K562 (cell line): ENCODE measurements at regions not wholly inside any gene's neighbourhood (a gene's known extent, or its start where the extent isn't known, plus 50 kb on each side); places are given as distances from the start of the nearest gene placed in this dataset.

ENCODE experiments used
- ATAC-seq: fragments of 200-7000 bp; cut with Tn5 transposase; 3 replicates; pipeline ENCODE4 v1.9.1; 2020; ENCODE audit warnings: moderate library complexity
- BruUV-seq: library from RNA; stranded (reverse); fragments of 400-500 nt; replicated peaks from 2 replicates; lab custom pipeline; 2021; lab: Mats Ljungman, UMichigan
- CTCF ChIA-PET: fragments of 300-600 bp; formaldehyde crosslinking; extraction: SDS; loops from one replicate; lab custom pipeline; 2021; ENCODE audit warnings: low intra/inter-chr PET ratio; lab: Yijun Ruan, JAX
- POLR2A ChIA-PET: fragments of 300-600, 350-650 bp; sonication (Branson Sonifier 250); formaldehyde crosslinking; extraction: SDS; loops from one replicate; lab custom pipeline; 2021; ENCODE audit warnings: antibody characterized with exemption, inconsistent platforms; lab: Yijun Ruan, JAX
- DNase-seq, 4 experiments: peaks; one replicate each; pipeline versions ENCODE4 v3.0.0 to v3.0.0-alpha.2; 2011 to 2018; ENCODE audit warnings: low spot score in 3 of 4, mixed read lengths in 3 of 4; ENCODE audit errors: extremely low read depth in 1 of 4
- FAIRE-seq: peaks from 2 replicates; lab custom pipeline; 2011; peaks lifted over from hg19 to GRCh38; lab: Jason Lieb, UNC
- H2AFZ ChIP-seq: 2 replicates; pipeline ENCODE4 v1.6.0; 2011; ENCODE audit warnings: low read depth, low read length, control low read depth, inconsistent platforms
- H3K27ac ChIP-seq: fragments of 200-600 bp; 3 replicates; pipeline ENCODE4 v1.8.0; 2011; ENCODE audit warnings: low read depth, mild to moderate bottlenecking, control low read depth, inconsistent platforms, low read length, moderate library complexity, mixed read lengths; ENCODE audit errors: extremely low read depth
- H3K27me3 ChIP-seq, 2 experiments: fragments of 300-600 bp in 1 of 2; 2 replicates in 1 of 2; 3 replicates in 1 of 2; pipeline versions ENCODE4 v1.6.0 to v1.8.0; 2011; ENCODE audit warnings: inconsistent platforms in 2 of 2, low read length in 2 of 2, mild to moderate bottlenecking in 1 of 2, mixed read lengths in 1 of 2, moderate library complexity in 1 of 2; ENCODE audit not compliant: control insufficient read depth in 2 of 2, insufficient read depth in 2 of 2
- H3K36me3 ChIP-seq: fragments of 300-600 bp; 3 replicates; pipeline ENCODE4 v1.8.0; 2011; ENCODE audit warnings: mild to moderate bottlenecking, low read length, inconsistent platforms; ENCODE audit not compliant: control insufficient read depth, insufficient read depth
- H3K4me1 ChIP-seq, 2 experiments: fragments of 200-600 bp in 1 of 2; replicated peaks in 1 of 2; 2 replicates in 1 of 2; 3 replicates in 1 of 2; pipeline versions ENCODE4 v1.5.1 to v1.8.0; 2011; ENCODE audit warnings: inconsistent platforms in 2 of 2, low read length in 2 of 2, mild to moderate bottlenecking in 1 of 2, mixed read lengths in 1 of 2, moderate library complexity in 1 of 2; ENCODE audit not compliant: control insufficient read depth in 2 of 2, insufficient read depth in 2 of 2
- H3K4me2 ChIP-seq: 2 replicates; pipeline ENCODE4 v1.6.1; 2011; ENCODE audit warnings: low read length, control low read depth, inconsistent platforms, mixed read lengths; ENCODE audit not compliant: insufficient read depth
- H3K4me3 ChIP-seq: fragments of 200-600 bp; sonication (generic), shearing (Covaris generic); 2 replicates; pipeline ENCODE4 v1.5.1; 2016; ENCODE audit warnings: control low read depth, inconsistent platforms
- H3K79me2 ChIP-seq: fragments of 200-600 bp; 3 replicates; pipeline ENCODE4 v1.8.0; 2011; ENCODE audit warnings: low read length, inconsistent platforms; ENCODE audit not compliant: control insufficient read depth, insufficient read depth
- H3K9ac ChIP-seq, 2 experiments: 2 replicates each; pipeline versions ENCODE4 v1.6.0 to v1.6.1; 2011; ENCODE audit warnings: low read depth in 2 of 2, low read length in 2 of 2, control low read depth in 1 of 2, inconsistent platforms in 1 of 2, mild to moderate bottlenecking in 1 of 2, mixed read lengths in 1 of 2; ENCODE audit not compliant: insufficient read depth in 1 of 2
- H3K9me1 ChIP-seq: one replicate; pipeline ENCODE4 v1.6.0; 2011; ENCODE audit warnings: inconsistent platforms, mild to moderate bottlenecking, low read length, moderate library complexity; ENCODE audit not compliant: control insufficient read depth, insufficient read depth
- H3K9me3 ChIP-seq: replicated peaks from 2 replicates; pipeline ENCODE4 v1.5.1; 2011; ENCODE audit warnings: low read depth, low read length, inconsistent platforms; ENCODE audit not compliant: control insufficient read depth, insufficient read depth
- H4K20me1 ChIP-seq: replicated peaks from 2 replicates; pipeline ENCODE4 v1.6.1; 2011; ENCODE audit warnings: low read length, inconsistent platforms, mixed read lengths; ENCODE audit not compliant: control insufficient read depth, insufficient read depth
- BACH1 ChIP-seq: fragments of 200-800 bp; sonication (Bioruptor generic); IDR thresholded peaks from 2 replicates; pipeline ENCODE4 v1.6.1; 2016; ENCODE audit warnings: missing genetic modification characterization, missing compliant biosample characterization
- CHD1 ChIP-seq: fragments of 200-600 bp; sonication (generic); IDR thresholded peaks from one replicate; pipeline ENCODE4 v1.6.1; 2012; ENCODE audit warnings: mild to moderate bottlenecking, moderate library complexity, low read length, inconsistent platforms
- DNMT1 ChIP-seq: fragments of 450-650 bp; IDR thresholded peaks from 2 replicates; pipeline ENCODE4 v1.6.1; 2016; ENCODE audit warnings: antibody characterized with exemption, mild to moderate bottlenecking
- EHMT2 ChIP-seq: fragments of 450-650 bp; IDR thresholded peaks from 2 replicates; pipeline ENCODE4 v1.6.1; 2018; ENCODE audit warnings: antibody characterized with exemption
- GTF2E2 ChIP-seq: fragments of 200-800 bp; sonication (Bioruptor generic); IDR thresholded peaks from 2 replicates; pipeline ENCODE4 v1.6.1; 2016; ENCODE audit warnings: missing genetic modification characterization, missing compliant biosample characterization
- HNRNPK ChIP-seq: fragments of 200-400 bp; formaldehyde crosslinking; IDR thresholded peaks from one replicate; pipeline ENCODE4 v1.6.1; 2018; ENCODE audit warnings: mild to moderate bottlenecking, low read depth, low read length; ENCODE audit not compliant: poor library complexity, severe bottlenecking
- HNRNPUL1 ChIP-seq: fragments of 200-400 bp; formaldehyde crosslinking; IDR thresholded peaks from 2 replicates; pipeline ENCODE4 v1.6.1; 2017; ENCODE audit warnings: low read length
- KAT2B ChIP-seq: IDR thresholded peaks from one replicate; pipeline ENCODE4 v1.6.1; 2012; ENCODE audit warnings: low read depth, mild to moderate bottlenecking, control low read depth, inconsistent platforms, low read length, moderate library complexity
- L3MBTL2 ChIP-seq: fragments of 450-650 bp; IDR thresholded peaks from 2 replicates; pipeline ENCODE4 v1.6.1; 2016; ENCODE audit warnings: mild to moderate bottlenecking, moderate library complexity
- LEF1 ChIP-seq: fragments of 450-650 bp; IDR thresholded peaks from 2 replicates; pipeline ENCODE4 v1.6.1; 2016; ENCODE audit warnings: mild to moderate bottlenecking
- MAFF ChIP-seq: IDR thresholded peaks from 2 replicates; pipeline ENCODE4 v1.6.1; 2012; ENCODE audit warnings: low read length, improper control_type of control experiment
- MAFK ChIP-seq: IDR thresholded peaks from 2 replicates; pipeline ENCODE4 v1.6.1; 2011; ENCODE audit warnings: low read length, improper control_type of control experiment
- ZBTB33 ChIP-seq: sonication (generic); formaldehyde crosslinking; IDR thresholded peaks from 2 replicates; pipeline ENCODE4 v1.8.1; 2023; ENCODE audit warnings: mild to moderate bottlenecking, missing genetic modification reagents
- ZNF316 ChIP-seq: fragments of 450-650 bp; IDR thresholded peaks from 2 replicates; pipeline ENCODE4 v1.6.1; 2016
- ZNF395 ChIP-seq: fragments of 200-800 bp; sonication (Bioruptor generic); IDR thresholded peaks from 2 replicates; pipeline ENCODE4 v1.6.1; 2017; ENCODE audit warnings: missing genetic modification characterization, missing compliant biosample characterization
- ZNF644 ChIP-seq: fragments of 200-800 bp; sonication (Bioruptor generic); IDR thresholded peaks from 2 replicates; pipeline ENCODE4 v1.6.1; 2016; ENCODE audit warnings: low read depth, missing genetic modification characterization, missing compliant biosample characterization
- in situ Hi-C: fragments of 300-500 bp; cut with MboI; formaldehyde crosslinking; loops from 4 replicates; pipeline ENCODE4 v1.15.0; 2018; ENCODE audit warnings: inconsistent platforms, mixed read lengths
- intact Hi-C: fragments of 100-400 bp; cut with micrococcal nuclease; formaldehyde crosslinking; loops from 2 replicates; pipeline ENCODE4 v1.14.2; 2022
- TF ChIP-seq, protein P1 (sequence below): fragments of 450-650 bp; IDR thresholded peaks from 2 replicates; pipeline ENCODE4 v1.7.0; 2016; ENCODE audit warnings: borderline replicate concordance
- TF ChIP-seq, protein P2 (sequence below): fragments of 450-650 bp; conservative IDR thresholded peaks from 2 replicates; pipeline ENCODE4 v1.6.1; 2016; ENCODE audit warnings: missing genetic modification characterization, low read depth, mild to moderate bottlenecking, control low read depth, missing compliant biosample characterization

DNA sequence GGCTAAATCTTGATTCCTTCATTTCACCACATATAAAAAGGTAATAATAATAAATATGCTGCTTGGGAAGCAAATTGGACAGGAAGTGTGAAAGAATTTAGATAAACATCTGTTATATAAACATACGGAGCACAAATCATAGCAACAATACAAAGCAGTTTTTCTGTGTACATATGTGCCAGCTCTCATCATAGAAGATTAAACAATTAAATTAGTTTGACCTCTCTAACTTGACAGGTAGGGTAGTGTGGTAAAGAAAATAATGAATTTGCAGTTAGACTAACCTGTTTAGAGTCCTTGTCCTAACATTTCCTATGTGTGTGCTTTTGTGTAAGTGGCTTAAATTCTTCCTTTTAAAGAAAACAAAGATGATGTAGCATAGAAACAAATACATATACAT is 995.7 kb upstream of the TENM4 start (continued):
- TF ChIP-seq, protein P1, sequence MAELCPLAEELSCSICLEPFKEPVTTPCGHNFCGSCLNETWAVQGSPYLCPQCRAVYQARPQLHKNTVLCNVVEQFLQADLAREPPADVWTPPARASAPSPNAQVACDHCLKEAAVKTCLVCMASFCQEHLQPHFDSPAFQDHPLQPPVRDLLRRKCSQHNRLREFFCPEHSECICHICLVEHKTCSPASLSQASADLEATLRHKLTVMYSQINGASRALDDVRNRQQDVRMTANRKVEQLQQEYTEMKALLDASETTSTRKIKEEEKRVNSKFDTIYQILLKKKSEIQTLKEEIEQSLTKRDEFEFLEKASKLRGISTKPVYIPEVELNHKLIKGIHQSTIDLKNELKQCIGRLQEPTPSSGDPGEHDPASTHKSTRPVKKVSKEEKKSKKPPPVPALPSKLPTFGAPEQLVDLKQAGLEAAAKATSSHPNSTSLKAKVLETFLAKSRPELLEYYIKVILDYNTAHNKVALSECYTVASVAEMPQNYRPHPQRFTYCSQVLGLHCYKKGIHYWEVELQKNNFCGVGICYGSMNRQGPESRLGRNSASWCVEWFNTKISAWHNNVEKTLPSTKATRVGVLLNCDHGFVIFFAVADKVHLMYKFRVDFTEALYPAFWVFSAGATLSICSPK, result no peak
- TF ChIP-seq, protein P2, sequence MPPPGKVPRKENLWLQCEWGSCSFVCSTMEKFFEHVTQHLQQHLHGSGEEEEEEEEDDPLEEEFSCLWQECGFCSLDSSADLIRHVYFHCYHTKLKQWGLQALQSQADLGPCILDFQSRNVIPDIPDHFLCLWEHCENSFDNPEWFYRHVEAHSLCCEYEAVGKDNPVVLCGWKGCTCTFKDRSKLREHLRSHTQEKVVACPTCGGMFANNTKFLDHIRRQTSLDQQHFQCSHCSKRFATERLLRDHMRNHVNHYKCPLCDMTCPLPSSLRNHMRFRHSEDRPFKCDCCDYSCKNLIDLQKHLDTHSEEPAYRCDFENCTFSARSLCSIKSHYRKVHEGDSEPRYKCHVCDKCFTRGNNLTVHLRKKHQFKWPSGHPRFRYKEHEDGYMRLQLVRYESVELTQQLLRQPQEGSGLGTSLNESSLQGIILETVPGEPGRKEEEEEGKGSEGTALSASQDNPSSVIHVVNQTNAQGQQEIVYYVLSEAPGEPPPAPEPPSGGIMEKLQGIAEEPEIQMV (tag), result no peak
- TF ChIP-seq KAT2B (no peak), HNRNPUL1 (no peak), CHD1 (no peak)

GRCh38 chr11:80435345-80435744 is 994.5 kb upstream of the TENM4 start:
- H3K9me3 ChIP-seq, result no peaks in the 10 kb centered on the region
- H3K4me3 ChIP-seq, result no peak overlapping the region
- no TSS peak for BruUV-seq
- H3K9ac ChIP-seq, result no peak overlapping the region
- no peaks in the 10 kb centered on the region for H3K4me1 ChIP-seq
- no peak overlapping the region for H3K27ac ChIP-seq
- POLR2A ChIA-PET, result no interaction called here
- no peak for FAIRE-seq
- no peaks in the 10 kb centered on the region for H3K9me1 ChIP-seq
- in situ Hi-C loops (no loop called here), intact Hi-C loops (no loop called here)
- no peaks in the 10 kb centered on the region for H3K79me2 ChIP-seq
- H3K4me2 ChIP-seq, result no peak overlapping the region
- no peaks in the 10 kb centered on the region for H4K20me1 ChIP-seq
- H3K36me3 ChIP-seq, result no peaks in the 10 kb centered on the region
- no peak overlapping the region for H2AFZ ChIP-seq
- ATAC-seq, result no peak
- H3K27me3 ChIP-seq, result no peaks in the 10 kb centered on the region
- peak; percentile 24; the same call in 1 of the 2 replicates for TF ChIP-seq MAFK
- no peak for TF ChIP-seq ZNF644 (tag)
- TF ChIP-seq BACH1 (tag), result no peak
- TF ChIP-seq HNRNPK, result no peak
- TF ChIP-seq EHMT2, result no peak
- 0 out of 2 replicates have a peak, but pooled peaks have one; percentile 9 for TF ChIP-seq MAFF
- no peak for TF ChIP-seq LEF1
- TF ChIP-seq DNMT1, result no peak
- no peak for TF ChIP-seq ZBTB33 (CRISPR knock-in tag)
- no peak for TF ChIP-seq GTF2E2
- TF ChIP-seq ZNF316, result peak; percentile 21; the same call in 1 of the 2 replicates
- TF ChIP-seq ZNF395 (CRISPR knock-in tag), result no peak
- TF ChIP-seq L3MBTL2, result no peak
- TF ChIP-seq, all 486 proteins: peak for 3
- no peak for DNase-seq
- CTCF ChIA-PET, result no interaction called here
